ENCODE measurements at regions not wholly inside any gene's neighbourhood (a gene's known extent, or its start where the extent isn't known, plus 50 kb on each side); places are given as distances from the start of the nearest gene placed in this dataset.

DNA sequence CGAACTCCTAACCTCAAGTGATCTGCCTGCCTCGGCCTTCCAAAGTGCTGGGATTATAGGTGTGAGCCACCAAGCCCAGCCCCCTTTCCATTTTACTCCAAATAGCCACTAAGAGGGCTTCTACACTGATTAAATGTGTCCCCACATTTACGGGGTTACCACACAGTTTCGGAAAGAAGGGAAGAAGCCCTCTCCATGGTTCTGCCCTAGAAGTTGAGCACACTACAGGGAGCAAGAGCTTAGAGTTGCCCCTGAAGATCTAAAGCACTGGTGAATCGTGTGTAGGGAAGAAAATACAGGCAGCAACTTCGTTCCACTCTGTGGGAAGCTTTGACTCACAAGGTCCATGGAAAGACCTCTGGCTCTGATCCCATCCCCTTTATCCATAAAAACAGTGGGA lies 133.0 kb upstream of the PRKCQ start:
- TF ChIP-seq, protein P1, sequence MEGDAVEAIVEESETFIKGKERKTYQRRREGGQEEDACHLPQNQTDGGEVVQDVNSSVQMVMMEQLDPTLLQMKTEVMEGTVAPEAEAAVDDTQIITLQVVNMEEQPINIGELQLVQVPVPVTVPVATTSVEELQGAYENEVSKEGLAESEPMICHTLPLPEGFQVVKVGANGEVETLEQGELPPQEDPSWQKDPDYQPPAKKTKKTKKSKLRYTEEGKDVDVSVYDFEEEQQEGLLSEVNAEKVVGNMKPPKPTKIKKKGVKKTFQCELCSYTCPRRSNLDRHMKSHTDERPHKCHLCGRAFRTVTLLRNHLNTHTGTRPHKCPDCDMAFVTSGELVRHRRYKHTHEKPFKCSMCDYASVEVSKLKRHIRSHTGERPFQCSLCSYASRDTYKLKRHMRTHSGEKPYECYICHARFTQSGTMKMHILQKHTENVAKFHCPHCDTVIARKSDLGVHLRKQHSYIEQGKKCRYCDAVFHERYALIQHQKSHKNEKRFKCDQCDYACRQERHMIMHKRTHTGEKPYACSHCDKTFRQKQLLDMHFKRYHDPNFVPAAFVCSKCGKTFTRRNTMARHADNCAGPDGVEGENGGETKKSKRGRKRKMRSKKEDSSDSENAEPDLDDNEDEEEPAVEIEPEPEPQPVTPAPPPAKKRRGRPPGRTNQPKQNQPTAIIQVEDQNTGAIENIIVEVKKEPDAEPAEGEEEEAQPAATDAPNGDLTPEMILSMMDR (IDR thresholded peaks at IDR 0.05), result no peak
- TF ChIP-seq EZH2 (IDR thresholded peaks at IDR 0.05), result no peak

Data from neural progenitor cell (in vitro differentiated cells).